K562 (cell line): ENCODE measurements at regions not wholly inside any gene's neighbourhood (a gene's known extent, or its start where the extent isn't known, plus 50 kb on each side); places are given as distances from the start of the nearest gene placed in this dataset.

Source experiments
- ATAC-seq: fragments of 200-7000 bp; cut with Tn5 transposase; 3 replicates; pipeline ENCODE4 v1.9.1; 2020; ENCODE audit warnings: moderate library complexity
- BruUV-seq: library from RNA; stranded (reverse); fragments of 400-500 nt; replicated peaks from 2 replicates; lab custom pipeline; 2021; lab: Mats Ljungman, UMichigan
- CTCF ChIA-PET: fragments of 300-600 bp; formaldehyde crosslinking; extraction: SDS; loops from one replicate; lab custom pipeline; 2021; ENCODE audit warnings: low intra/inter-chr PET ratio; lab: Yijun Ruan, JAX
- POLR2A ChIA-PET: fragments of 300-600, 350-650 bp; sonication (Branson Sonifier 250); formaldehyde crosslinking; extraction: SDS; loops from one replicate; lab custom pipeline; 2021; ENCODE audit warnings: antibody characterized with exemption, inconsistent platforms; lab: Yijun Ruan, JAX
- DNase-seq, 4 experiments: peaks; one replicate each; pipeline versions ENCODE4 v3.0.0 to v3.0.0-alpha.2; 2011 to 2018; ENCODE audit warnings: low spot score in 3 of 4, mixed read lengths in 3 of 4; ENCODE audit errors: extremely low read depth in 1 of 4
- FAIRE-seq: peaks from 2 replicates; lab custom pipeline; 2011; peaks lifted over from hg19 to GRCh38; lab: Jason Lieb, UNC
- H2AFZ ChIP-seq: 2 replicates; pipeline ENCODE4 v1.6.0; 2011; ENCODE audit warnings: low read depth, low read length, control low read depth, inconsistent platforms
- H3K27ac ChIP-seq: fragments of 200-600 bp; 3 replicates; pipeline ENCODE4 v1.8.0; 2011; ENCODE audit warnings: low read depth, mild to moderate bottlenecking, control low read depth, inconsistent platforms, low read length, moderate library complexity, mixed read lengths; ENCODE audit errors: extremely low read depth
- H3K27me3 ChIP-seq, 2 experiments: fragments of 300-600 bp in 1 of 2; 2 replicates in 1 of 2; 3 replicates in 1 of 2; pipeline versions ENCODE4 v1.6.0 to v1.8.0; 2011; ENCODE audit warnings: inconsistent platforms in 2 of 2, low read length in 2 of 2, mild to moderate bottlenecking in 1 of 2, mixed read lengths in 1 of 2, moderate library complexity in 1 of 2; ENCODE audit not compliant: control insufficient read depth in 2 of 2, insufficient read depth in 2 of 2
- H3K36me3 ChIP-seq: fragments of 300-600 bp; 3 replicates; pipeline ENCODE4 v1.8.0; 2011; ENCODE audit warnings: mild to moderate bottlenecking, low read length, inconsistent platforms; ENCODE audit not compliant: control insufficient read depth, insufficient read depth
- H3K4me1 ChIP-seq, 2 experiments: fragments of 200-600 bp in 1 of 2; replicated peaks in 1 of 2; 2 replicates in 1 of 2; 3 replicates in 1 of 2; pipeline versions ENCODE4 v1.5.1 to v1.8.0; 2011; ENCODE audit warnings: inconsistent platforms in 2 of 2, low read length in 2 of 2, mild to moderate bottlenecking in 1 of 2, mixed read lengths in 1 of 2, moderate library complexity in 1 of 2; ENCODE audit not compliant: control insufficient read depth in 2 of 2, insufficient read depth in 2 of 2
- H3K4me2 ChIP-seq: 2 replicates; pipeline ENCODE4 v1.6.1; 2011; ENCODE audit warnings: low read length, control low read depth, inconsistent platforms, mixed read lengths; ENCODE audit not compliant: insufficient read depth
- H3K4me3 ChIP-seq: fragments of 200-600 bp; sonication (generic), shearing (Covaris generic); 2 replicates; pipeline ENCODE4 v1.5.1; 2016; ENCODE audit warnings: control low read depth, inconsistent platforms
- H3K79me2 ChIP-seq: fragments of 200-600 bp; 3 replicates; pipeline ENCODE4 v1.8.0; 2011; ENCODE audit warnings: low read length, inconsistent platforms; ENCODE audit not compliant: control insufficient read depth, insufficient read depth
- H3K9ac ChIP-seq, 2 experiments: 2 replicates each; pipeline versions ENCODE4 v1.6.0 to v1.6.1; 2011; ENCODE audit warnings: low read depth in 2 of 2, low read length in 2 of 2, control low read depth in 1 of 2, inconsistent platforms in 1 of 2, mild to moderate bottlenecking in 1 of 2, mixed read lengths in 1 of 2; ENCODE audit not compliant: insufficient read depth in 1 of 2
- H3K9me1 ChIP-seq: one replicate; pipeline ENCODE4 v1.6.0; 2011; ENCODE audit warnings: inconsistent platforms, mild to moderate bottlenecking, low read length, moderate library complexity; ENCODE audit not compliant: control insufficient read depth, insufficient read depth
- H3K9me3 ChIP-seq: replicated peaks from 2 replicates; pipeline ENCODE4 v1.5.1; 2011; ENCODE audit warnings: low read depth, low read length, inconsistent platforms; ENCODE audit not compliant: control insufficient read depth, insufficient read depth
- H4K20me1 ChIP-seq: replicated peaks from 2 replicates; pipeline ENCODE4 v1.6.1; 2011; ENCODE audit warnings: low read length, inconsistent platforms, mixed read lengths; ENCODE audit not compliant: control insufficient read depth, insufficient read depth
- BMI1 ChIP-seq: fragments of 150-350 bp; IDR thresholded peaks from 2 replicates; pipeline ENCODE4 v1.6.1; 2014; ENCODE audit warnings: low read length
- MCM7 ChIP-seq, 2 experiments: fragments of 450-650 bp; IDR thresholded peaks; 2 replicates each; pipeline ENCODE4 v1.6.1; 2016 to 2018
- TCF7L2 ChIP-seq: fragments of 150-350 bp; IDR thresholded peaks from 2 replicates; pipeline ENCODE4 v1.6.1; 2016; ENCODE audit warnings: low read depth, mild to moderate bottlenecking, low read length, moderate library complexity
- ZBTB11 ChIP-seq, 3 experiments: fragments of 200-800 bp in 1 of 3; fragments of 250-450 bp in 1 of 3; fragments of 450-650 bp in 1 of 3; sonication (Bioruptor Pico) in 1 of 3; sonication (Bioruptor generic) in 1 of 3; formaldehyde crosslinking in 1 of 3; IDR thresholded peaks; 2 replicates each; pipeline versions ENCODE4 v1.6.1 to v1.8.0; 2016 to 2022; ENCODE audit warnings: mild to moderate bottlenecking in 2 of 3, missing genetic modification characterization in 2 of 3, missing compliant biosample characterization in 1 of 3, moderate library complexity in 1 of 3
- ZKSCAN1 ChIP-seq: fragments of 150-350 bp; IDR thresholded peaks from 2 replicates; pipeline ENCODE4 v1.6.1; 2016; ENCODE audit warnings: low read depth, low read length
- ZNF77 ChIP-seq: fragments of 250-450 bp; sonication (Bioruptor Pico); IDR thresholded peaks from 2 replicates; pipeline ENCODE4 v1.5.0; 2020
- WGBS: fragments of 100-300 bp; shearing (Covaris generic); methylation state at CpG from one replicate; pipeline ENCODE4 v1.1.6; 2016; ENCODE audit warnings: low coverage, mixed read lengths; ENCODE audit not compliant: insufficient coverage; ENCODE audit errors: missing lambda C conversion rate; 5-methylcytosine and 5-hydroxymethylcytosine counted together
- in situ Hi-C: fragments of 300-500 bp; cut with MboI; formaldehyde crosslinking; loops from 4 replicates; pipeline ENCODE4 v1.15.0; 2018; ENCODE audit warnings: inconsistent platforms, mixed read lengths
- intact Hi-C: fragments of 100-400 bp; cut with micrococcal nuclease; formaldehyde crosslinking; loops from 2 replicates; pipeline ENCODE4 v1.14.2; 2022

- TF ChIP-seq ZBTB11 (CRISPR knock-in tag; IDR thresholded peaks at IDR 0.05), result no peak
- no peak for TF ChIP-seq MCM7 (IDR thresholded peaks at IDR 0.05)
- no peak for TF ChIP-seq TCF7L2
- no peak for TF ChIP-seq BMI1
Observed at GRCh38 chr10:124244256-124244877, 151.0 kb upstream of the CHST15 start (continued).

DNA sequence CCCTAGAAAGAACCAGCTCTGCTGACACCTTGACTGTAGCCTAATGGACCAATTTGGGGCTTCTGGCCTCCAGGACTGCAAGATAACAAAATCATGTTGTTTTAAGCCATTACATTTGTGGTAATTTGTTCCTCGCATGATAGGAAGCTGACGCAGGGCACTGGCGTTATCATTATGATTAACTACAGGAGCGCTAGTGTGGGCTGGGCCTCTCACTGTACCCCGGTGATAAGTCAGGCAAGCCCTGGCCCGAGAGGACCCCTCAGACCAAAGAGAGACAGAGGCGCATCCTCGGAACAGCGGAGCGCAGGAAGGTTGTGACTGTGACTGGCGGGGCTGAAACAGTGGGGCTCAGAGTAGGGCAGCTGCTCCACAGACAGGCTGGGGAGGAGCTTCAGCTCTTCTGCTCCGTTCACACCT is 150.3 kb upstream of the CHST15 start:
- Histone ChIP-seq H3K9me1 (no peaks in the 10 kb centered on the region), H3K4me3 (no peak overlapping the region), H3K9me3 (no peaks in the 10 kb centered on the region), H3K27me3 (peaks cover 0 to 13% of the 10 kb centered on the region in 2 experiments; a peak in 1 of 5 replicates), H3K4me1 (no peaks in the 10 kb centered on the region; a peak in 1 of 5 replicates), H3K36me3 (no peaks in the 10 kb centered on the region), H3K9ac (no peak overlapping the region), H3K27ac (no peak overlapping the region), H3K4me2 (no peak overlapping the region), H2AFZ (no peak overlapping the region), H3K79me2 (no peaks in the 10 kb centered on the region), H4K20me1 (no peaks in the 10 kb centered on the region)
- FAIRE-seq (no peak), ATAC-seq (no peak), DNase-seq (no peak)
- POLR2A ChIA-PET, result interaction anchor here (0.9 kb wide), 1 partner anchor 9 kb away, joined by 4 read pairs; no protein-coding TSS in a partner anchor
- intact Hi-C loops, result no loop called here
- CTCF ChIA-PET, result no interaction called here
- 0% methylated on average over 10 of the region's 12 CpGs for WGBS
- TF ChIP-seq ZKSCAN1 (no peak), ZNF77 (CRISPR knock-in tag) (no peak)
- in situ Hi-C loops, result no loop called here
- BruUV-seq, result no TSS peak
